ENCODE measurements at regions not wholly inside any gene's neighbourhood (a gene's known extent, or its start where the extent isn't known, plus 50 kb on each side); places are given as distances from the start of the nearest gene placed in this dataset.

DNA sequence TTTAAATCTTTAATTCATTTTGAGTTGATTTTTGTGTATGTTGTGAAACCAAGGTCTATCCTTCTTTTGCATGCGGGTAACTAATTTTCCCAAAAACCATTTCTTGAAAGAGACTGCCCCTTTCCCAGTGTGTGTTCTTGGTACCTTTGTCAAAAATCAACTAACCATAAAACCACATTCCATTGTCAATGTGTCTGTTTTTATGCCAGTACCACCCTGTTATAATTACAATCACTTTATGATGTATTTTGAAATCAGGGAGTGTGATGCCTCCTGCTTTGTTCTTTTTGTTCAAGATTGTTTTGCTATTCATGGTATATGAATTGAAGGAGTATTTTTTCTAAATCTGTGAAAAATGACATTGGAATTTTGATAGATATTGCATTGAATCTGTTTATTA lies 689.6 kb downstream of the TSN start:
- DNase-seq = no peak

DNA sequence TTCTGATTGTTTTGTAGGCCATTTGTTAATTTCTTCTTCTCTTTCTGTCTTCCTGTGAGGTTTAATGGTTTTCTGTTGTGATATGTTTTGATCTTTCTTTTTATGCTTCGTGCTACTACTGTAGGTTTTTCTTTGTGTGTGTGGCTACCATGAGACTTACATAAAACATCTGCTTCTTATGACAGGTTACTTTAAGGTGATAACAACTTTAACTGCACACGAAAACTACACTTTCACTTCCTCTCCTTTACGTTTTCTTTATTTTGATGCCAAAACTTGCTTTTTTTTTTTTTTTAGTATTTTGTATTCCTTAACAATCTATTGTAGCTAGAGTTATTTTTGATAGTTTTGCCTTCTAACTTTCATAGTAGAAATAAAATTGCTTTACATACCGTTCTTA lies 691.3 kb downstream of the TSN start:
- DNase-seq = no peak

DNA sequence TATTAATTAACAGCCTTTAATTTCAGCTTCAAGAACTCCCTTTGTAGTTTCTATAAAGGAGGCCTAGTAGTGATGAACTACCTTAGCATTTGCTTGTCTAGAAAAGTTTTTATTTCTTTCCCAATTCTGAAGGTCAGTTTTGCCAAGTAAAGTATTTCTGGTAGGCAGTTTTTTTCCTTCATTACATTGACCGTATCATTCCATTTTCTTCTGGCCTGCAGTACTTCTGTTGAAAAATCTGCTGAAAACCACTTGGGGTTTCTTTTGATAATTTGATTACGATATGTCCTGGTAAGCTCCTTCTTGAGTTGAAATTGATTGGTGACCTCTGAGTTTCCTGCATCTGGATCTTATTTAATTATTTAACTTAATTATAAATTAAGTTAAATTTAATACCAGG lies 691.8 kb downstream of the TSN start:
- DNase-seq = no peak

DNA sequence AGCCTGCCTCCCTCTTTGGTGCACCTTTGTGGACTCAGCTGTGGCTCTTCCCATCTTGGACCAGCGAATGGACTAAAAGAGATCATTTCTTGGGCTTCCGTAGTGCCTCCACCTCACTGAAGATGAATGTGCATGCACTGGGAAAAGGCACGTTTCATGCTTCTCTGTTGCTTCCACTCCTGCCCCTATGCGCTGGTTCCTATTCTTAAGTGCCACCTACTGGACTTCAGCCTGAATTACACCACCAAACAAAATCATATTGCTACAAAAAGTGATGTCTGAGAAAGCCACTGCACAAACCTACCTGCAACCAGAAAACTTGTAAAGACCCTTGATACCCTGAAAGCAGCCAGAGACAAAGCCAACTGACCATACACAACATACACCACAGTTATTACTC lies 695.6 kb downstream of the TSN start:
- no peak for DNase-seq

DNA sequence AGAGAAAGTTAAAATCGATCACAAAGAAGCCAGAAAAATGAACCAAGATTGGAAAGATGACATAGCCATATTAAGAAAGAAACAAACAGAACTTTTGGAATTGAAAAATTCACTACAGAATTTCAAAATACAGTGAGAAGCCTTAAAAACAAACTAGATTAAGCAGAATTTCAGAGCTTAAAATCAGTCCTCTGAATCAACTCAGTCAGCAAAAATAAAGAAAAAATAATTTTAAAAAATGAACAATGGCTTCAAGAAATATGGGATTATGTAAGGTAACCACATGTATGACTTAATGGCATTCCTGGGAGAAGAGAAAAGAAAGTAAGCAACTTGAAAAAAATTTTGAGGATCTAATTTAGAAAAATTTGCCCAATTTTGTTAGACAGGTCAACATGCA lies 696.2 kb downstream of the TSN start:
- DNase-seq = no peak

DNA sequence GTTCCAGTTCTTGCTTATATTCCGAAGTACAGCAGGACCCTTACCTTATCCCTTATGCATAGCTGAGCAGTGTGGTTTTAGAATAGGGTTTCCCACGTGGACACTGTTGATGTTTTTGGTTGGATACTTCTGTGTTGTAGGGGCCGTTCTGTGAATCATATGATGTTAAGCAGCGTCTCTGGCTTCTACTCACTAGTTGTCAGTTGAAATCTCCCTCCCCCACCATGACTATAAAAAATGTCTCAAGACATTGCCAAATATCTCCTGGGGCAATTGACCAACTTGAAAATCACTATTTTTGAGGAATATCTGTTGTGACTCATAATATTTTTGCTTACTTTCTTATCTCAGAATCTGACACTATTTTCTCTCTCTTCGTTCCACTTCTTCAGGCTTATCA lies 713.7 kb downstream of the TSN start:
- no peak for DNase-seq

DNA sequence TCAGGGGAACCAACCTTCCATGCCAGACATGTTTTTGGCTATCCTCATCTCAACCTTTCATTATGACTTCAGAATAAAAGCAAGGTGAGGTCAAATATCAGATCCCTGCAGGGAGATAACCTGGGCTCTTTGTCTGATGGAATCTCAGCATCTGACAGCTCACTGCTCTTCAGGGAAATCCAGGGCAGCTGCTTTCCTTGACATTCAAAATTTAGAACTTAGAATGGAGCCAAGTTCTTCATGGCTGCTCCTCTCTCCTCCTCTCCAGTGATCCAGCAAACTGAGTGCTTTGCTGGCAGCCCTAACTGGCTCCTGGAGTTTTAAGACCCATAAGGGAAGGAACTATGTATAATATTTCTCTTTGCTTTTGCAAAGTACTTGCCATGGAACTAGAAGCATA lies 716.3 kb downstream of the TSN start:
- DNase-seq = no peak

DNA sequence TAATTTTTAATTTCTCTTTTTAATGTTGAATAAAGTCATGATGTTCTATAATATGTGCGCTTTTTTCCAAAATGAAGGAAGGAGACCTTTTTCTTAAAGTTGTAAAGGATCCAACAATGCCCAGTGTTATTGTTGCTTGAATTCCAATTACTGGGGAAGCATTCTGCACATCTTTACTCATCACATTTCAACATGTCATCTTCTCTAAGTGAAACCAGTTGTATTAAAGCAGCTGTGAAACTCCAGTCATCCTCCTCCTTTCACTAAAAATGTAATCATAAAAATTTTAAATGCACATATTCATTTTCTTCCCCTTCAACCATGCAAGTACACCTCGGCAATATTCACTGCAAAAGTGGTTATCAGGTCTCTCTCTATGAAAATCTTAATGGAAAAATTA lies 722.7 kb downstream of the TSN start:
- DNase-seq = no peak

DNA sequence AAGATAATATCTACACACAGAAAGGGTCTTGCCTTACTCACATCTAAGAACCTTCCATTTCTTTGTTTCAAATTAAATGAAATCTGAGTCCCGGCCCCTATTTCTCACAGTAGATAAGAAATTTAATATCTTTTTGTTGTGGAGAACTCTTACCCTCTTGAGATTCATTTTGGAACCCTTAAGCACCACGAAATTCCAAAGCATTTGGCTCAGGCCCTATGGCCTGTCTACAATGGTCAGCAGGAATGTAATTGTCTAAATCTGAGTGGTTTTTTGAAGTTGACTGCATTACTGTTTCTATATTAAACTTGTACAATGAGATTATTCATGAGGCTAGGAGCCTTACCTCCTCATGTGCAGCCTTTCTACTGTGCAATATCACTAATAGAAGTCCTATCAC lies 723.3 kb downstream of the TSN start:
- DNase-seq = no peak

DNA sequence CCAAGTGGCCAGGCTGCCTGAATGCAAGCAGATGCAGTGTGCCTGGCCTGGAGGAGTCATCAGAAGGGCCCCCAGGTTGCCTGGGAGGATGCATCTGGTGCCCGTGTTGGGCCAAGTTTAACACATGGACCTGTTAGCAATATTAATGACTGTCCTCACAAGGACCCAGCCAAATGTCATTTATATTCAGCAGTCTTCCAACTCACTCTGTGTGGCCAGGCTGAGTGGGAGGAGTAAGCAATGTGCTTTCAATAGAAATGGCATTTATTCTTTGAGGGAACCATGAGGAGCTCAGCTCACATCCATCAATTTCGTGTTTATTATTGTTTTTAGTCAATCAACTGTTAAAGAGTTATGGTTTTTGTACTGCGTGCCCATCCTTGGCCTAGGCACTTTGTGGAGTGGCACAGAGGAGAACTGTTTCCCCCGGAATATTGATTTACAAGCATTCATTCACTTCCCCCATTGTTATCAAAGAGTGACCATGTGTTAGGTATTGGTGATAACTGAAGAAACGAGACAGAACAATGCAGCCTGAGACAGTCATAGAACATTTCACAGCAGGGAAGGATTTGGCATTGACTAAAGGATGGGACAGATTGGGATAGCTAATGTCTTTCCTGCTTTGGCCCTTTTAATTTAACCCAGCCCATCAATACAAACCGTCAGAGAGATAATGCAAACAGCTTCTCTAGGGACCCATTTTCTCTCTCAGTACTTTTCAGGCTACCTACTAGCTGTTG lies 725.2 kb downstream of the TSN start:
- DNase-seq = no peak

DNA sequence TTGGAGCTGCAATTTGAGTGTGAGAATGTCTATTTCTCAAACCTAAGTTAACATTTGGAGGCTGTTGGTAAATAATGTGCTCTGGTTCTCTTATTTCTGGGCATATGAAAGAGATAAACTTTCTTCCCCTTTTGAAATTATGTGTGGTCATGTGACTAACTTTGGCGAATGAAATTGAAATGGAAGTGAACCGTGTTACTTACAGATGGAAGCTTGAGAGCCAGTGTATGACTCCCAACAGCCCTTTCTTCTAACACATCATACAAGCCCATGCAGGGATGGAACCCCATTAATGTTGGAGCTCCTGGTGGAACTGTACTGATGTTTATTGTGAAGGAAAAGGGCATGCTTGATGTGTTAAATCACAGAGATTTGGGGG lies 725.8 kb downstream of the TSN start:
- no peak for DNase-seq

DNA sequence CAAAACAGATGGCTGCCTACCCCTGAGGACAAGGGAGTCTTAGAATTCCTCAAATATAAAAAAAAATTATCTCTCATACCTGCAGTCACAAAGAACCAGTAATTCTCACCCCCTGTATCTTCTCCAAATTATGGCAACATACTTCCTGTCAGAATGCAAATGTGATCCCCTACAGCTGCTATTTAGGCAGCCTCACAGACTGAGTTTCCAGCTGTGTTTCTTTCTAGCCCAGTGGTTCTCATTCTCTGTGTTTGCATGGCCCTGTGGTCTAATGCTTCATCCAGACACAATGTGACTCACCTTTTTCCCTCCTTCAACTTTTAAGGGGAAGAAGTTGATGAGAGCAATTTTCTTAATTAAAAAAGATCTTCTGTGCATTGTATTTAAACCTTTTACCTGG lies 726.3 kb downstream of the TSN start:
- no peak for DNase-seq

DNA sequence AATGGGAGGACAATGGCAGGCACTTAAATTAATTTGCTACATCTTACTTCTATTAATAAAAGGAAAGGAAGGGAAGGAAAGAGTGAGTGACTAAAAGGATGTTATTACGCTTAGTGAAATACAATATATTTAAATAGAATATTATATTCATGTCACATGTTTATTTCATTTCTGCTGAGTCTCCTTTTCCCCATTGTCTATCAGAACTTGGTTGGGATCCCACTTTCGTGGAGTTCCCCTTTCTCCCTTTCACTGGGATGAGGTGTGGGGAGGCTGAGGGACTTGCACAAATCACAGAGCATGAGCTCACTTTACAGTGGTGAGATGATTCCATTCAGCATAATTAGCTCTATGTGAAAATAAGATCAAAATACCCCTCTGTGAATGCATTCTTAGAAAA lies 730.6 kb downstream of the TSN start:
- DNase-seq = no peak

DNA sequence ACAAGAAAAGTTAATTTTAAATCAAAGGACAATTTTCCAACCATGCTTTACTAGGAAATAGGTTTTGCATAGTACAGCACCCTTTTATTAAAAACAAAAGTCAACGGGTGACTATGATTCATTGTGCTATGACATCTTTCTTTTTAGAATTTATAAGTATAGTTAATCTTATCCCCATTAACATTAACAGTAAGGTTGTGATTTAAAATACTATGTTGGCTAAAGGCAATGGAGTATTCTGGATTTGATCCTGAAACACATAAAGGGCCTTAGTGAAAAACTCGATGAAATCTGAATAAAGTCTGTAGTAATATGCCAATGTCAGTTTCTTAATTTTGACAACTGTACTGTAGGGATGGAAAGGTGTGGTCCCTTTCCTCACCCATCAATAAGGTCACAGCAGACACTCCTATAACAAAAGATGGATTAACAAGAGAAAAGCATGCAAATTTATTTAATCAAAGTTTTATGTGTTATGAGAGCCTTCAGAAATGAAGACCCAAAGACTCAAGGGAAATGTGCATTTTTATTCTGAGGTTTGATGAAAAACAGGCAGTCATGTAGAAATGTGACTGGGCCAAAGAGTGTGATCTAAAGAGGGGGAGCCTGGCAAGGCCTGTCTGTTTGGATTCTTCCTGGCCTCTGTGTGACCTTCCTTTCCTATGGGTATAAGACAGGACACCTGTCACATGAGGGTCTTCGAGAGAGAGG lies 731.4 kb downstream of the TSN start:
- no peak for DNase-seq

DNA sequence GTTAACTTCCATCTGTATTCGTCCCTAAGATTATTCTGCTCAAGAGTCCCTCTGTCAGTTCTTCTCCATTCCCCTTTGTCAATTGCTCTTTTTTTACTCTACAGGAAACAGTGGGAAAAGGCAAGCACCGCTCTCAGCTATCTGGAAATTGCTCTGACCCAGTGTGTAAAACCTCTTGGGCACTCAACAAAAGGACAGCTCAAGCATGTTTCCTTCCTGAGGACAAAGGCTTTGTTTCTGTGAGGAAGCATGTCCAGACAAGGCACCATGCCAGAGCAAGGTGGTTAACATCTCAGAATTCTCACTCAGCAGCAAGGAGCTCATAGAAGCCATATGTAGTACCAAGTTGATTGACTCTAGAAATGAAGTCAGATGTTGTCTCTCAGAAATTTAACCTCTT lies 735.6 kb downstream of the TSN start:
- DNase-seq = no peak

DNA sequence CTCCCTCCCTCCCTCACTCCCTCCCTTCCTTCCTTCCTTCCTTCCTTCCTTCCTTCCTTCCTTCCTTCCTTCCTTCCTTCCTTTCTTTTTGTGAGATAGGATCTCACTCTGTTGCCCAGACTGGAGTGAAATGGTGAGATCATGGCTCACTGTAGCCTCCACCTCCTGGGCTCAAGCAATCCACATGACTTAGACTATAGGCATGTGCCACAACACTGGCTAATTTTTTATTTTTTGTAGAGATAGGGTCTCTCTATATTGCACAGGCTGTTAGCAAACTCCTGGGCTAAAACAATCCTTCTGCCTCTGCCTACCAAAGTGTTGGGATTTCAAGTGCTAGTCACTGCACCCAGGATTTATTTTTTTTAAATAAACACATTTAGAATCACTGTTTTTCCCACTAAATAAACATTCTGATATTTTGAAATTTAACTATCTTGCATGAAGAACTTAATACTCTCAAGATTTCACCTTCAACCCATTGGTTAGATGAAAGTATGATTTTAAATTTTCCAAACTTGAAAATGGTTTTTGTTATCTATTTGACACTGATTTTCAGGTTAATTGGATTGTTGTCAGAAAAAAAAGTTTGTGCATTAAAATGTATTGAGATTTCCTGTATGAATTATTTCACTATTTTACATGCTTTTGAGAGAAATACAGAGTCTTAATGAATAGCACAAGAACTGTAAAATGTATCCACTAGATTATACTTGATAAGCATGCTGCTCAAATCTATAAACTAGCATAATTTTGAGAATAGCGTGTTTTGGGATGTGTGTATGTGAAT lies 745.1 kb downstream of the TSN start:
- no peak for DNase-seq

DNA sequence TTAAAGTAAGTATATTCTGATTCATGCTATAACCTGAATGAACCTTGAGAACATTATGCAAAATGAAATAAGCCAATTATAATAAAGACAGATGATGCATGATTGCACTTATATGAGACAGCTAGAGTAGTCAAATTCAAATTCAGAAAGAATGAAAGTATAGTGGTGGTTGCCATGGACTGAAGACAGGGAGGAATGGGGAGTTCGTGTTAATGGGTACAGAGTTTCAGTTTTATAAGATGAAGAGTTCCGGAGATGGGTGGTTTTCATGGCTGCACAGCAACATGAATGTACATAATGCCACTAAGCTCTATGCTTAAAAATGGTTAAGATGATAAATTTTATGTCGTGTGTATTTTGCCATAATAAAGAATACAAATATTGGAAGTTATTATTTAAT lies 751.2 kb downstream of the TSN start:
- DNase-seq = no peak

DNA sequence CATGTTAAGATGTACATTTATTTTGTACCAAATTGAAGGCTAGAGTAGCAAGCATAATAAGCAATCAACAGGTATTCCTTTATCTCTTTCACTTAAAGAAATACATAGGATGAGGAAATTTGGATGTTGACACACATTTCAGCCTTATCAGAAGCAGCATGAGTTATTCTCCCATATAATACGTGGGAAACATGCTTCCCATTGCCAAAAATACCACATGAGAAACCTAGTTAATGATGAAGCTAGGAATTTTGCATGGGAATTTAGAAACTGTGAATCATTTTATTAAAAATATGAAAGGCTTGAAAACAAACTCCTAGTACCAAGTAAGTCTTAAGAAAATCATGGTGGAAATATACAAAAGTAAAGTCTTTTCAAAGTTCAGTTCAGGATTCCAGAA lies 751.8 kb downstream of the TSN start:
- no peak for DNase-seq

DNA sequence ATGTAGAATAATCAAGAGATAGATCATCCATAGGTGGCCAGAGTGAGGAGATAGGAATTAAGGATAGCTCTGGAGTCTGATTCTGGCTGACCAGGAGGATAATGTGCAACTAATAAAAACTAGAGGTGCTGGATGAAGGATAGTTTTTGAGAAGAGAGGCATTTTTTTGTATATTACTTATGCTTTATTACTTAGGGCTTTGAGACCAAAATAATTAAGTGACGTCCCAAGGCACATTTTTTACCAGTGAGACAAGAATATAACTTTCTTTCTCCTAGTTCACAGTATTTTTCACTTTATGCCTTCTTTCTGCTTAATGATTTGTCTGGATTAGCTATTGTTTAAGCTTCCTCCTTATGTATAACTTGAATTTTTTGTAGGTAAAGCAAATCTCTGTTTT lies 756.6 kb downstream of the TSN start:
- DNase-seq = no peak

DNA sequence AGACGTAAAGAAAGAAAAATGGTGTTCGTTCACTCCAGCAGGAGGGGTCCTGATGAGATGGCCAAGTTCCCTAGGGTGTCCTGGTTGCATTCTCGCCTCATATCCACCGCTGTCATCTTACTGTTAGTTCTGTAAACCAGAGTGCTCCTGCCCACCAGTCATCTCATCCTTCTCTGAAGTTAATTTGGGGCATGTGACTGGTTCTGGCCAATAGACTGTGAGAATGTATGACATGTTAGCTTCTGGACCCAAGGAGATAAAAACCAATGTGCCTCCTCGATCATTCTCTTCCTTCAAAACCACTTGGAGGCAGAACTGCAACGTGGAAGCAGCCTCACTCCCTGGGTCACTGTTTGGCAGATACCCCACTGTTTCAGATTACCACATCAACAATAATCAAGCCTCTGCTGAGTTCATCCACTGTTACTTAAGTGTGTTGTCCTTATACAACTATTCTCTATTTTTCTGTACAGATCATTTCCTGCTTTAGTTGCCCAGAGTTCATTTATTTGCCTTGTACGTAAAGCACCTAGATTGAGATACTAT lies 759.1 kb downstream of the TSN start:
- DNase-seq = no peak

DNA sequence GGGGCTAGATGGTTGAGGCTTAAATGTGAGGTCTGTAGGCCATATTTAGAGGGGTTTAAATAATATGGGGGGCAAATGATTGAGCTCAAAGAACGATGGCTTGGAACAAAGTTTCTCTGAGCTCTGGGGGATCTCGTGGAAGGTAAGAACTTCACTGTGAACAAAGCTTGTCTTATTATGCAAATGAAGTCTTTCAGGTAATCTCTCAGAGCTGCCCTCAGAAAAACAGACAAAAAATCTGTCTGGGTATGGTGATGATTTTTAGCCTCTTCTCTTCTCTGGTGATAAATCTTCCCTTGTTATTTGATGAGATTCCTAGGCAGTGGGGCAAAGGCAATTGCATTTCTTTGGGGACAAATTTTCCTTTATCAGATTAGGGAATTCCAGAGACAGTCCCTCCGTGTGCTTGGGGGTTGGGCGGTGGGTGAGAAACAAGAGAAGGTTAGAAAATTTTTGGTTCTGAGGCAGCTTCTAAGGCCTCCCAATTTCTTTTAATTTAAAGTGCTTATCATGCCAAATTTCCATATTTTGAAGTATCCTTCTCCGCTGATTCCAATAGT lies 760.4 kb downstream of the TSN start:
- DNase-seq = no peak

DNA sequence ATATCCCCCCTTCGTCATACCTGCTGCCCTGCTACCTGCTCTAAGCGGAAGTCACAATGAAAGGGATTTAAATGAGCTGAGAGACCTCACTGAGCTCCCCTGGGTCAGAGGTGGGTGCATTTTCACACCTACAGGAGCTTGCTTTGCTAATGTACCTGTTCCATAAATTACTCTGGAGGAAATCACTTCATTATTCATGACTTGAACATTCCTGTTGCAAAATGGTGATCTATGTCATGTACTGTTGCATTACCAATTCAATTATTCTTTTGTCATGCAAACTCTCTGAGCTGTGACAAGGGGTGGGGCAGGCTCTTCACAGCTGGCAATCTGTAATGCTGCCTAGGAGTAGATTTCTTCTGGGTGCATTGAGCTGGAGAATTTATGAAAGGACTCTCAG lies 761.3 kb downstream of the TSN start:
- no peak for DNase-seq

DNA sequence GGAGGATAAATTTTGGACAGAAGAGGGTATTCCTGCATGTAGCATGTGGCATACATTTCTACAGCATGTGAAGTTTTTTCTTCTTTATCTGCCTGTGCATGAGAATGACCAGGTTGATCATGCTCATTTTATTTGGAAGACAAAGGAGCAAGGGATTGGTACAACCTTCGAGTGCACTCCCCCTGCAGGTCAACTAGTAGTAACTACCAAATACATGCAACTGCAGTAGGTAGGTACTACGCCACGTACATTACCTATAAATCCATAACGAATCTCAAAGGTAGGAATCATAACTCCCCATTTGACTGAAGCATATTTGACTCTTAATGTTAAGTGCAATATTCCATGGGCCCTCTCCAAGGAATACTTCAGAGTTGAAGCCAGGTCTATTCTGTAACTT lies 763.9 kb downstream of the TSN start:
- DNase-seq = no peak
